ENCODE measurements at regions not wholly inside any gene's neighbourhood (a gene's known extent, or its start where the extent isn't known, plus 50 kb on each side); places are given as distances from the start of the nearest gene placed in this dataset.

DNA sequence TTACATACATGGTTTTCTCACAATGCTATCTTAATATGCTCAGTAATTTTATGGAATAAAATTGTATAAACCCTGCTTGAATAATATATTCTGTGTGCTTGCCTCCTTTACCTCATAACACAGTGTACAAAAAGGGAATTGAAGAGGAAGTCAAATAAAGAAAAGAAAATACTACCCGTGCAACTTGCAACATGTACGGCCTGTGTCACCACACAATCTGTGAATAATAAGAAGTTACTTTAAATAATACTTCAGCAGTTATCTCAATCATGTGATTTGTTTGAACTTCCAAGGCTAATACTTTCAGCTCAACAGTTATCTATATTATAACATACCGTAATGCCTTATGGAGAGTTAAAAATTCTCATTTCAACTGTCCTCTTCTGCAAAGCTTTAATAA is 58.1 kb upstream of the SATB1 start:
- DNase-seq (ENCODE audit: low spot score in 2 of 2): no peak
- Histone ChIP-seq H3K27me3 (no peaks in the 10 kb centered on the region), H3K27ac (no peak overlapping the region), H3K36me3 (no peaks in the 10 kb centered on the region), H3K9me3 (no peaks in the 10 kb centered on the region), H3K4me3 (no peak overlapping the region), H3K4me1 (no peaks in the 10 kb centered on the region)
- TF ChIP-seq EP300 (IDR thresholded peaks at IDR 0.05) (no peak), POLR2AphosphoS5 (IDR thresholded peaks at IDR 0.05) (no peak)
- TF ChIP-seq, protein P1, sequence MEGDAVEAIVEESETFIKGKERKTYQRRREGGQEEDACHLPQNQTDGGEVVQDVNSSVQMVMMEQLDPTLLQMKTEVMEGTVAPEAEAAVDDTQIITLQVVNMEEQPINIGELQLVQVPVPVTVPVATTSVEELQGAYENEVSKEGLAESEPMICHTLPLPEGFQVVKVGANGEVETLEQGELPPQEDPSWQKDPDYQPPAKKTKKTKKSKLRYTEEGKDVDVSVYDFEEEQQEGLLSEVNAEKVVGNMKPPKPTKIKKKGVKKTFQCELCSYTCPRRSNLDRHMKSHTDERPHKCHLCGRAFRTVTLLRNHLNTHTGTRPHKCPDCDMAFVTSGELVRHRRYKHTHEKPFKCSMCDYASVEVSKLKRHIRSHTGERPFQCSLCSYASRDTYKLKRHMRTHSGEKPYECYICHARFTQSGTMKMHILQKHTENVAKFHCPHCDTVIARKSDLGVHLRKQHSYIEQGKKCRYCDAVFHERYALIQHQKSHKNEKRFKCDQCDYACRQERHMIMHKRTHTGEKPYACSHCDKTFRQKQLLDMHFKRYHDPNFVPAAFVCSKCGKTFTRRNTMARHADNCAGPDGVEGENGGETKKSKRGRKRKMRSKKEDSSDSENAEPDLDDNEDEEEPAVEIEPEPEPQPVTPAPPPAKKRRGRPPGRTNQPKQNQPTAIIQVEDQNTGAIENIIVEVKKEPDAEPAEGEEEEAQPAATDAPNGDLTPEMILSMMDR (IDR thresholded peaks at IDR 0.05): no peak
- 55% methylated on average over 3 of the region's 3 CpGs for WGBS

GRCh38 chr3:18481946-18482548 is 56.9 kb upstream of the SATB1 start:
- H3K9me3 ChIP-seq: no peaks in the 10 kb centered on the region
- no peak overlapping the region for H3K4me3 ChIP-seq
- TF ChIP-seq POLR2AphosphoS5 (IDR thresholded peaks at IDR 0.05) (no peak), EP300 (IDR thresholded peaks at IDR 0.05) (no peak), POLR2A (IDR thresholded peaks at IDR 0.05) (no peak)
- TF ChIP-seq, protein P1 (IDR thresholded peaks at IDR 0.05): no peak
- H3K36me3 ChIP-seq: no peaks in the 10 kb centered on the region
- 39% methylated on average over 4 of the region's 4 CpGs for WGBS
- no peak for DNase-seq (ENCODE audit: low spot score in 2 of 2)
- H3K27me3 ChIP-seq: no peaks in the 10 kb centered on the region
- no peak overlapping the region for H3K27ac ChIP-seq
- no peaks in the 10 kb centered on the region for H3K4me1 ChIP-seq

GRCh38 chr3:18477620-18478019 is 52.5 kb upstream of the SATB1 start:
- H3K27ac ChIP-seq: no peak overlapping the region
- WGBS: 79% methylated on average over 4 of the region's 4 CpGs
- no peak overlapping the region for H3K4me3 ChIP-seq
- H3K36me3 ChIP-seq: no peaks in the 10 kb centered on the region
- no peak for DNase-seq (ENCODE audit: low spot score in 2 of 2)
- H3K27me3 ChIP-seq: no peaks in the 10 kb centered on the region
- TF ChIP-seq EP300 (IDR thresholded peaks at IDR 0.05) (no peak), POLR2A (IDR thresholded peaks at IDR 0.05) (no peak), POLR2AphosphoS5 (IDR thresholded peaks at IDR 0.05) (no peak)
- TF ChIP-seq, protein P1 (IDR thresholded peaks at IDR 0.05): no peak
- no peaks in the 10 kb centered on the region for H3K9me3 ChIP-seq
- no peaks in the 10 kb centered on the region for H3K4me1 ChIP-seq

Data from suprapubic skin (tissue), 4 donors.